Peyer's patch (tissue), 4 donors: ENCODE measurements at regions not wholly inside any gene's neighbourhood (a gene's known extent, or its start where the extent isn't known, plus 50 kb on each side); places are given as distances from the start of the nearest gene placed in this dataset.

ENCODE experiments used
- CTCF ChIP-seq, 6 experiments: fragments of 450-650 bp in 4 of 6; fragments of 200-600 bp in 2 of 6; sonication (generic) in 1 of 6; IDR thresholded peaks; one replicate each; pipeline ENCODE4 v1.5.1; 2017 to 2019; ENCODE audit warnings: antibody characterized with exemption in 6 of 6, mild to moderate bottlenecking in 3 of 6, moderate library complexity in 1 of 6
- POLR2A ChIP-seq, 2 donors: fragments of 450-650 bp; IDR thresholded peaks; one replicate each; pipeline ENCODE4 v1.5.1; 2017; ENCODE audit warnings: antibody characterized with exemption in 2 of 2, mild to moderate bottlenecking in 2 of 2, moderate library complexity in 2 of 2

GRCh38 chr10:118914629-118915028 lies 114.9 kb upstream of the NANOS1 start:
- TF ChIP-seq POLR2A (IDR thresholded peaks at IDR 0.05) (no peak), CTCF (IDR thresholded peaks at IDR 0.05) (no peak)
